ENCODE measurements at regions not wholly inside any gene's neighbourhood (a gene's known extent, or its start where the extent isn't known, plus 50 kb on each side); places are given as distances from the start of the nearest gene placed in this dataset.

- TF ChIP-seq CTCF (IDR thresholded peaks at IDR 0.05; ENCODE audit: low read length) (no peak), EZH2 (IDR thresholded peaks at IDR 0.05; ENCODE audit: borderline replicate concordance, low read length) (no peak)
Measured at GRCh38 chr6:126667071-126667470, 327.2 kb downstream of the CENPW start.

All from OCI-LY1 (cell line).